Middle frontal gyrus (tissue), 1 donor: ENCODE measurements at regions not wholly inside any gene's neighbourhood (a gene's known extent, or its start where the extent isn't known, plus 50 kb on each side); places are given as distances from the start of the nearest gene placed in this dataset.

Experiments
- DNase-seq: peaks from one replicate; pipeline ENCODE4 v3.0.0-alpha.2; 2015; ENCODE audit warnings: low spot score; ENCODE audit errors: extremely low spot score

DNA sequence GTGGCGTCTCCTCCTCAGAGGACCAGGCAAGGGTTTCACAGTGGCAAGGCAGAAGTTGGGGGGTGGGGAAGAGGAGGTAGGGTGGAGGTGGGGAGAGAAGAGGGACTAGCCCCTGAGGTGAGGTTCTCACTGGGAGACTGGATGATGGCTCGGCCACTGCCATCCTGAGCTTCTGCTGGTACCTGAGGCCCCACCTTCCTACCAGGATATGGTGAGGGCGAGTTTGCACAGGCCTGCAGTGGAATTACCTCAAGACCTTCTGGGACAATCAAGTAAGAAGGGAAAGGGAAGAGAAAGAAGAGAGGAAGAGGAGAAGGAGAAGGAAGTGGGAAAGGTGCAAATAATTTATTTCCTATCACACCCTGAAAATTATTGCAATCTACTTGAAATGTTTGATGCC is 111.8 kb upstream of the GDF10 start:
- DNase-seq = no peak

DNA sequence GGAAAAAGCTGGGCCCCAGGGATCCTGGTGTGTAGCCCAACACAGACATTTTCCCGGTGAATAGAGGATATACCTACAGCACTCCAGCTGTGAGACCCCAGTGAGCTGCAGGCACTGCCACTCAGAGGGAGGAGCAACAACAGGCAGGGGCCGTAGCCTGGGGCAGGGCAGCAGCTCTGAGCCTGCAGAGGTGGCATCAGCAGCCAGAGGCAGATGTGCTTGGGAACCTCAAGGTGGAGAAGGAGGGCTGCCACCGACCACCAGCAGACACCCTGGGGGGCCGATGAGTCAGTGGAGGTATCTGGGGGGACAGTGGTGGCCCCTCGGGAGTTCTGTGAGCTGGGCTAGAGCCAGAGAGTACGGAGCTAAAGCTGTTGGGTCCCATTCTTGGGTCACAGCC is 110.2 kb upstream of the GDF10 start:
- no peak for DNase-seq

DNA sequence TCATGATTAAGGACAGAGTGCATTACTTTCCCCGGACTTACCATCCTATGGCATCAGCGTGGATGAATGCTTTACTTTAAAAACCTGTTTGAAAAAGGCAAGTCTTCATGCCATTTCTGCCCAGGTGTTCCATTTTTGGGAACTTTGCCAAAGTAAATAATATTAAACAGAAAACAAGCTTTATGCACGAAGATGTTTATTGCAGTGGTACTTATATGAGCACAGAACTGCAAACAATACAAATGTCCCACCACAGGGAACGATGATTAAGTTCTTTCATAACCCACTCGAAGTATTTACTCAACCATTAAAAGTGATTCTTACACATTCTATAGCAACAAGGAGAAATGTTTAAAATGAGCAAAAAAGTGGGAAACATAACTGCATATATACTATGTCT is 109.7 kb upstream of the GDF10 start:
- no peak for DNase-seq

DNA sequence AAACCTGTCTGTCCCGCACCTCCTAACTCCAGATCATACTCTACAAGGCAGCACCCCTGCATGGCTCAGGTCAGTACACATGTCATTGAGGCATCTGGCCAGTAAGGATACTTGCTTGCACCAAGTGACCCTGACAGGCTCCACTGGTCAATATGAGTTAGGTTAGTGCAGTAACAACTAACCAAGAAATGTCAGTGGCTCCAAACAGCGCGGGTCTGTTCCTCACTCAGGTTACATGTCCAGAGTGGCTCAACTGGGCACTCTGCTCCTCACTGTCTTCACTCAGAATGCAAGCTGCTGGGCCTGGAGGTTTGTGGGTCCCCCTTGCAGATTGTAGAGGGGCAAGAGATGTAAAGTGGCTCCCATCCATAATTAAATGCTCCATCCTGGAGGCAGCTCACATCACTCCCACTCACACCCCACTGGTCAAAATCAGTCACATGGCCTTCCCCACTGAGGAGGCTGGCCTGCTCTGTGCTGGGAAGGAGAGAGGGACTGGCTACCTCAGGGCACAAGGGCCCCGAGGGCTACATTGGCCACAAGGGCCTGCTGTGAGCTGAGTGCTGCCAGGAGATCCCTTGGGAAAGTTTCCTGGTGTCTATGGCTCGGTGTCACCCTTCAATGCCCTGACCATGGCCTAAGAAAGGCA is 109.1 kb upstream of the GDF10 start:
- no peak for DNase-seq

DNA sequence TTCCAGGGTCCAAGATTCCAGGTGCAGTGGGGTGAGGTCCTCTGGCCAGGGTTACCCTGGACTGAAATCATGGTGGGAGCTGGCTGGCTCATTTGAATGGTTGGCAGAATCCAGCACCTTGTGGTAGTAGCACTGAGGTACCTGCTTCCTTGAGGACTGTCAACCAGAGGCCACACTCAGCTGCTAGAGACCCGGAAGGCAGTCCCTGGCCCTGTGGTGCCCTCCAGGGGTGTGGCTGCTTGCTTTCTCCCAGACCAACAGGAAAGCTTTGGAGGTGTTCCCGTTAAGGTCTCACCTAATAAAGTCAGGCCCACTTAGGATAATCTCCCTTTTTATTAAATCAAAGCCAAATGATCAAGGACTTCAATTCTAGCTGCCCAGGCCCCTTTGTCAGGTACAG is 107.7 kb upstream of the GDF10 start:
- no peak for DNase-seq

DNA sequence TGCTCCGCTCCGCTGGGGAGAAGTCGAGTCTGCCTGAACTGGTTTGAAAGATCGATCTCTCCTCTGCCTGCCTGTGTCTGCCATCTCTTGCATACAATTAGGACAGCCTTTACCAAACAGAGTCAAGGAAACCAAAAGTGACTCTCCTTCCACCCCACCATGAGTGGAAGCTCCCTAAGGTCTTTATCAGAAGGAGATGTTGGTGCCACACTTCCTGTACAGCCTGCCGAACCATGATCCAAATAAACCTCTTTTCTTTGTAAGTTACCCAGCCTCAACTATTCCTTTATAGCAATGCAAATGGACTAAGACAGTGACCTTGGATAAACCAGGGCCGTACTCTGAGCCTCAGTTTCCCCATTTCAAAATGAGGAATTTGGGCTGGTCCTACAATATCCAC is 106.3 kb upstream of the GDF10 start:
- DNase-seq = no peak

DNA sequence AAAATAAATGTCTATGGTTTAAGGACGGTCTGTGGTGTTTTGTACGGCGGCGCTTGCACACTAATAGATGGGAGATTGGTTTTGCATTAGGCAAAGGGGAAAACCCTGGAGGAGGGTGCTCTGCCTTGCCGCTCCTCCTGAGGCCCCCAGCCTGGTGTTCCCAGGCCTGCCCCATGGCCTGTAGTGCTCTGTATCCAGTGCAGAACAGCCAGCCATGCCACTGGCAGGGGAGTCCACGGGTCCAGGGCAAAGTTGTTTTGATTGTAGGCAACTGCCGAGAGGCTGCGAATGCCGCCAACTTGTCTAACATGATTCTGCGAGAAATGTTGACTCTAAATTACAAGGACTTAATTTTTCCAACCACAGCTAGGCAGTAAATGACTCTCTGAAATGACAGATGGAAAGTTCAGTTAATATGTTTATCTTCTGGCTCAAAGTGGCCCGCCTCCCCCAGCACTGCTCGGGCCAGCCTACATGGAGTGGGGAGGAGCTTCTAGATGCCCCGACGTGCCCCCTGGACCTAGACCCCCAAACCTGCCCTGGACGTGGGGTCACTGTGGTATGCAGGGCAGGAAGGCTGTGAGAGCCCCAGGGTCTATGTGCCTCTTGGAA is 104.6 kb upstream of the GDF10 start:
- no peak for DNase-seq

DNA sequence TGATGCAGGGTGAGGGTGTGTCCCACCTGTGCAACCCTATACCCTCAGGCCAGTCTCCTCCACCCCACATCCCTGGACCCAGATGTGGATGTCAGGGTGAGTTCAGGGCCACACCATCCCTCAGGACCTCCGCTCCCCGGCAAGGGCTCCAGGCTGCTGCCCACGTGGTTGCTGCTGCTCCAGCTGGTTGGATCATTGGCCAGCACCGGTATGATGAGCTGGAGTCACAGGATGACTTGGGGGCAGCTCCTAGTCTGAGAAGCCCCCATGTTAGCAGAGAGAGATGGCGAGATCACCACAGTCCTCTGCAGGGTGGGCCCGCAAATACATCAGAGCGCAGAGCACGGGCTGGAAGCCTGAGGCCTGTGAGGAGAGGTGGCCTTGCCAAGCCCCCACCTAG is 103.3 kb upstream of the GDF10 start:
- DNase-seq = no peak

DNA sequence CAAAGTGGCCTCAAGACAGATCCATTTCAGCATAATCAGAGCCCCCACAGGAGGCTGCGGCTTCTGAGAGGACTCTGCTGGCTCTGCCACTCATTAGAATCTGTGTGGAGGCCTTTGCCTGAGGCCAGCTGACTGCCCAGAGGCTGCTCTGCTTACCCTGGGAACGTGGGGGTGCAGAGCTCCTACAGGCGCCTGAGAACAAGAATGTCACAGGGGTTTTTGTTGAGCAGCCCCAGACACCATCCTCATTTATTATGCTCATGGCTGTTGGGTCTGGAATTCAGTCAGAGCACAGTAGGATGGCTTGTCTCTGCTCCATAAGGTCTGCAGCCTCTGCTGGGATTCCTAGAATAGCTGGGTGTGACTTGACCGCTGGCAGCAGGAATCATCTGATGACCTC is 101.8 kb upstream of the GDF10 start:
- no peak for DNase-seq

DNA sequence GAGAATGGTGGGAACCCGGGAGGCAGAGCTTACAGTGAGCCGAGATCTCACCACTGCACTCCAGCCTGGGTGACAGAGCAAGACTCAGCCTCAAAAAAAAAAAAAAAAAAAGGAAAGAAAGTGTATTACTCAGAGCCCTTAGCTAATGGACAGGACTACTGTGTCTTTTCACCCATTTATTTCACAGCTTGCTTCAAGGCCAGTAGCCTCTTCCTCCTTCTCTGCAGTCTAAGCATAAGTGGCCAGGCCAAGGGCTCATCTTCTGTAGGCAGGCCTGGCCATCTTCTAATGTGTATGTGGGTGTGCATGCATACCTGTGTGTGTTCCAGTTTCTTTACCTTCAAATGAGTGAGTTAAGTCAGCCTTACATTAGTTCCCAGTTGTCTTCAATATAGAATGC is 94.8 kb upstream of the GDF10 start:
- DNase-seq = no peak

DNA sequence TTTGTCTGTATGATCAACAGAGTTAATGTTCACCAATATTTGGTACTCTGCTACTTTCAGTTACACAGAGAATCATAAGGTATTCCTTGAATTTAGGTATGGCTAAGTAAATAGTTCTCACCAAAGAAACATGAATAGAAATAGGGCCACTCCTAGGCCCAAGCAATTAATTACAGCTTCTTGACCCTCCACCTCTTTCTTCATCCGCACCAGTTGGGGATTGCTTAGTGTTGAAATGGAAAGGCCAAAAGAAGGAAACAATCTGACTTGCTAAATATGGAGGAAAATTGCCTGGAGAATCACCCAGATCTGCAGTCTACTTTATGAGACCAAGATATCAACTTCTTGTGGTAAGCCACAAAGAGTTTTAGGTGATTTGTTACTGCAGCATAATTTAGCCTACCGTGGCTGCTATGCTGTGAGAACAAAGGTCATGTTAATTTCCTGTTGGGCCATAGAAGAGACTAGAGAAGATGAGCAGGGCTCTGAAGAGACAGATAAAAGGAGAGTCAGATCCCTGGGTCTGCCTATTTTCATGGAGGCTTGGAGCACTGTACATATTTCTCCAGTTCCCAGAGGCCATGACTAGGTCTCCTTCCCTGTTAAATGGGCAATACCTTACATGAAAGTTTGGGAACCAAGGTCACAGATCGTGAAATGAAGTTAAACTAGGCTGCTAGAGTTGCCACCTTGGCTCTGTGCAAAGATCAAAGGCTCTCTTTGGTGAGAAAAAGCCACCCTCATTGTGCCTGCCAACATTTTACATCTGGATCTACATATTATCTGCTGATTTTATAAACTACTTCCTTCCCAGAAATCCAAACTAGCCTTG is 93.3 kb upstream of the GDF10 start:
- no peak for DNase-seq

DNA sequence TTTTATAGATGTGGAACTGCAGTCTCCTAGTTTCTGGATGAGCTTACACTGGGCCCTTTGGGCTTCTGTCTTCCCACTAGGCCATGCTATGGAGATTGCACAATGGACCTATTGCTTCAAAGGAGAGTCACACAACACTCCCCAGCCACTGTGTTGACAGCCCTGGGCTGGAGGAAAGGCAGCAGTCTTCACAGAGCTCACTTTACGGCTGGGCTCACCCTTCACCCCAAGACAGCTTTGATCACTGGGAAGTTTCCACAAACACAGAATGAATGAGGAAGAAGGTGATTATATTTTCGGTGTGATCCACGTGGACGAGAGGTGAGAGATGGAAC is 92.7 kb upstream of the GDF10 start:
- DNase-seq = no peak

DNA sequence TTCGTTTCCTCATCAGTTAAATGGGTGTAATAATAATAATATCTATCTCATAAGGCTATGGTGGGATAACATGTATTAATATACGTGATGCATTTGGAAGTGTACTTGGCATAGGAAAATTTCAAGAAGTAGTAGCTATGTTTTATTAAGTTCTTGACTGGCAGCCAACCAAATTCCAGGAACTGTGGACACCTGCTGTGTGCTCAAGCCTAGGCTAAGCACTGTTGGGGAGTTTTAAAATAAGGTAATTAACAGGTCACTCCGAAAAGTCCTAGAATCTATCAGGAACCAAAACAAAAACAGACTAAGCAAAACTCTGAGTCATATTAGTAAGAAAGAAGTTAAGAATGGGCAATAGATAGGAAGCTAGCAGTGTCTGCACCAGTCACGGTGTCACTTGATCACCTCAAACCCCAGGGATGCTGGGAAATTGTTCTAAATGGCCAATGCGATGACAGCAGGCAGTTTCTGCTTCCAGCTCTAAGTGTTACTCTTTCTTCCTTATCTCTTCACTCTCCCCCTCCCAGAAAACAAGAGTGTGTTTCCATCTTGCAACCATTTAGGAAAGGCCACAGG is 92.0 kb upstream of the GDF10 start:
- DNase-seq = no peak

DNA sequence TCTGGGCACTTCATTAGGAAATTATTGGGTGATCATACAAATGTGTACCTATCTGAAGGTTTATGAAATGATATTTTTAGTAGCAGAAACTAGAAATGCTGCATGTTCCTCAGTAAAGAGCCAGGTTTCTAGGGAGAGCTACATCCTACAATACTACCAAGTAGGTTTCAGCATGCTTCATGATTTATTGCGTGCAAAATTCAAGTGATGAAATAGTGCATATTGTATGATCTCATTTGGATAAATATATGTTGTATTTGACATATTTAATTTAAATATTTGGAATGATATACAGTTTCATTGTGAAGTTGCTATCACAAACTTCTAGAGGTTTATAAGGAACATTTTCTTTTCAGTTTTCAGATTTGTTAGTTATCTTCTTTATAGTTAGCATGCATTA is 90.5 kb upstream of the GDF10 start:
- no peak for DNase-seq

DNA sequence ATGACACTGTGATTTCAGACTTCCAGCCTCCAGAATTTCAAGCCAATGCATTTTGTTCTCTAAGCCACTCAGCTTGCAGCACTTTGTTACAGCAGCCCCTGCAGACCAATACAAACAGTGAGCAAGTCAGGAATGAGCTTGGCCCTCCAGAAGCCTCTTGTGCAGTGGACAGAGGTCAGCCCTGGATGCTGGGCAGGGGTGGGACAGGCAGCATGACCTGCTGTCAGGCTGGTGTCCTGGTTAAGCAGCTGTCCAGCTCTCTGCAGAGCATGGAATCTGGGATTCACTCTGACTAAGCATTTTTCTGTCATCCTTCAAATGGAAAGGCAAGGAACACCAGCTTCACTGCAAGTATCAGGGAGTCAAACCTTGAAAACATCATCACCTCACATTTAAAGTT is 85.5 kb upstream of the GDF10 start:
- no peak for DNase-seq

DNA sequence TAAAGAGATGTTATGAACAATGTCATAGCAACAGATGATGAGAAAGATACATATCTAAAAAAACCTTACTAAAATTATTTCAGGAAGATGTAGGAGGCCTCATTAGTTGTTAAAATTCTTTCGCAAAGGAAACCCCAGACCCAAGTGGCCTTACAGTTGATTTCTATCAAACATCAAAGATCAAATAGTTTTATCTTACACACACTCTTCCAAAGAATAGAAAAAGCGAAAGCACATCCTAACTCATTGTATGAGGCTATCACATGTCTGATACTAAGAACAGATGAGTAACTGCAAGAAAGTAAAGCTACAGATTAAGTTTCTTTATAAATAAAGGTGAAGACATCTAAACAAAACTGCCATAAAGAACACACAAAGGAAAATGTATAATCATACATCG is 82.9 kb upstream of the GDF10 start:
- DNase-seq = no peak

DNA sequence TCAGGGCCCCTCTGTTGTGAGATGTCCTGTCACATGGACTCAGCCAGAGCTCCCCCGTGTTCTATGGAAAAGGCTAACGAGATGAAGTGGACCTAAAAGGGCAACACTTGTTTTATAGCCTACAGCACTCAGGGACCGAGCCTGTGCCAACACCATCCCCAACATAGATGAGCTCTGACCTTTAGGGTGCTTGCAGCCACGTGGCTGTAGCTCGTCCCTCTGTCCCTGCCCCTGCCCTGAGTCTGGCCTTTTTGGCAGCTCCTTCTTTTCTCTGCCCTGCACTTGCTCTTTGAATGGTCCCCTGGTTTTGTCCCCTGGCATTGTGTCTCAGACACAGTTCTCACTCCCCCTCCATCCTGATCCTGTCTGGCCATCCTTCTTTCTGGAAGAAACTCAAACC is 81.2 kb upstream of the GDF10 start:
- no peak for DNase-seq

DNA sequence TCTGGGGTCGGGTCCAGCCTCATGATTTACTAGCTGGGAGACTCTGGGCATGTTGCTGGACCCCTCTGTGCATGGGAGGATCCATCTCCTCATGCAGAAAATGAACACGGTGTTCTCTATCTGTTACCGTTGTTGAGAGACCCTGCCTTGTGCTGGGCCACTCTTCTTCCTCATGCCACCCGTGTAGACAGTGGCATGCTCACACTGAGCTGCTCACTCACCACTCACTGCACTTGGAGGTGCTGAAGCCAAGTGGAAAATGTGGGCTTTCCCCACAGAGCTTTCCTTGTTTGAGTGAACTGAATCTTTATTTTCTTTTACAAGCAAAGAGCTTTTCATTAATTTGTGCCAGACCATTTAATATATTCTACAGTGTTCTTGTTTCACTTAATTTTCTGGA is 77.5 kb upstream of the GDF10 start:
- no peak for DNase-seq

DNA sequence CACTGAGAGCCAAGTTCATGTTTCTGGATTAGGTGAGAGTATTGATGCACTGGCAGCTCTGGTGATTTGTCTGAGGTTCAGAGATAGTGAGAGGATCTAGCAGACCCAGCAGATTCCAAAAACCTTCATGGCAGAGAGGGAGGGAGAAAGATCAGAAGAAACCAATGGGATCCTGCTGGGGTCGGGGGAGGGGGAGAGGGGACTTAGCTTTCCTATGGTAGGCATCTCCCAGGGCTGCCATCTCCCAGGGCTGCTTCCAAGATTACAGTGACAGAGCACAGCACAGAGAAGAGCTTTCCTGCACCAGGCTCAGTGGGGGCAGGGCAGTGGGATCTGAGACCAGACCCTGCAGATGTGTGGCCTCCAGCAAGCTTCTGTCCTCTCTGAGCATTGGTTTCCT is 76.8 kb upstream of the GDF10 start:
- DNase-seq = no peak

DNA sequence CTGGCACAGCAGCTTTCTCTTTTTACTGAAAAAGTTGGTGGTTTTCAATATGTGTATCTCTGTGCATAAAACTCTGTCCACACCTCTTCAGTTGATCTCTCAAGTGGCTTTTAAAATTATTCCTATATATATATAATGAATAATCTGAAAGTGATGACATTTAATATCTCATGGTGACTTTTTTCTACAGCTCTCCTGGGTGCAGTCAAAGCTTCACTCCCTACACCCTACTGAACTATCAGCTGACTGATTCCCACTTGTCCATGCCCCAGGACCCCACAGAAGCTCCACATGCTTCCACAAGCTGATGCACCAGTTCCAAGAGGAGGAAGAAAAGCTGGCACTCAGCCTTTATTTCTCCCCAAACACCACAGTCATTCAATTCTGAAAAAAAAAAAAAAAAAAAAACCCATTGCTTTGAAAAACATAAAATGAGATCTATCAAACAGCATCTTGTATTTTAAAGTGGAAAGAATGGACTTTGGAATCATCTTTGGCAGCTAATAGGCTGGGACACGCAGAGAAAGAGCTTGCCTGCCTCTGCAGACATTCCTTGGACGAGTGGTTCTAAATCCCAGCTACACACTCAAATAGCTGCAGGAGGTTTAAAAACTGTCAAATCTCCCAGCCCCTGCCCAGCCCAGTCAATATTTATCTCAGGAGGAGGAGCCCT is 75.3 kb upstream of the GDF10 start:
- no peak for DNase-seq

DNA sequence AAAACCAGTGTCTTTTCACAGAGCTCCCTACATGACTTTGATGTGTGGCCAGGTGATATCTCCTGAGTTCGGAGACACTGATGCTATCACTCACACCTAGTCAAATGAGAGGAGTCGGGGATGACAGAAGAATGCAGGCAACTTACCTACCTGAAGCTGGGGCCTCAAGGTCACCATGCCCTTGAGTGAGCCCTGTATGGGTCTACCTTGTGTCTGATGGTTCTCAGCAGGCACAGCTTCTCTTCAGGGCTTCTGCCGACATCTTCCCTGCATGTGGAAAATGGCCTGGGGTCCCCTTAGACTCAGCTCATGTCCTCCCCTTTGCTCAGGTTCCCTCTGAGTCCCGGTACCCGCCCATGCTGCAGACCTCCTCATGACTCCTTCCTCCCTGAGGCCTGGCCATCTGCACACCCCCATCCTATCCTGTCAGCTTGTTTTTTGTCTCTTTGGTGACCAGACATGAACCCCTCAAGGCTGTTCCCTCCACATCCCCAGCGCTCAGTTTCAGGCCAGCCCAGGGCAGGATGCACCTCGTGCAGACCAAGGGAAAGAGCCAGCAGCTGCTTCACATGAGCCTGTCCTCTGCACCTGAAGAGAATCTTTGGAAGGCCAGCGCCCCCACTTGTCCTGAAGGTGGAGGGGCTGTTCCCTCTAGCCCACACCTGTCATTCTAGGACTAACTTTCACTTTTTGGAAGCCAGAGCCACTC is 74.6 kb upstream of the GDF10 start:
- DNase-seq = no peak
